Spinal cord (tissue), 9 donors: ENCODE measurements at regions not wholly inside any gene's neighbourhood (a gene's known extent, or its start where the extent isn't known, plus 50 kb on each side); places are given as distances from the start of the nearest gene placed in this dataset.

Experiments
- DNase-seq, 6 donors: peaks; one replicate each; pipeline versions ENCODE4 v3.0.0 to v3.0.0-alpha.2; 2013 to 2015; ENCODE audit warnings: low spot score in 6 of 6, low read depth in 4 of 6
- H3K27ac ChIP-seq: one replicate; pipeline ENCODE4 v1.5.1; 2013; ENCODE audit warnings: low read depth, low read length, control low read depth
- H3K27me3 ChIP-seq: one replicate; pipeline ENCODE4 v1.6.1; 2013; ENCODE audit warnings: low read length; ENCODE audit not compliant: control insufficient read depth, insufficient read depth
- H3K36me3 ChIP-seq: one replicate; pipeline ENCODE4 v1.6.1; 2013; ENCODE audit warnings: low read length; ENCODE audit not compliant: control insufficient read depth, insufficient read depth
- H3K4me1 ChIP-seq: one replicate; pipeline ENCODE4 v1.6.1; 2013; ENCODE audit warnings: low read length; ENCODE audit not compliant: control insufficient read depth, insufficient read depth
- H3K4me3 ChIP-seq: one replicate; pipeline ENCODE4 v1.5.1; 2013; ENCODE audit warnings: low read depth, low read length, control low read depth
- H3K9me3 ChIP-seq: one replicate; pipeline ENCODE4 v1.6.1; 2013; ENCODE audit warnings: low read length; ENCODE audit not compliant: control insufficient read depth, insufficient read depth
- WGBS: methylation state at CpG from one replicate; pipeline ENCODE4 v1.1.5; 2013; ENCODE audit warnings: missing lambda C conversion rate; ENCODE audit not compliant: insufficient coverage; 5-methylcytosine and 5-hydroxymethylcytosine counted together
- donor health status: healthy.

GRCh38 chr4:175253184-175253902 lies 335.2 kb downstream of the ADAM29 start:
- DNase-seq, result no peak
- H3K27me3 ChIP-seq, result no peaks in the 10 kb centered on the region
- WGBS, result 97% methylated on average over 7 of the region's 8 CpGs
- no peaks in the 10 kb centered on the region for H3K4me1 ChIP-seq
- H3K4me3 ChIP-seq, result no peak overlapping the region
- H3K27ac ChIP-seq, result no peak overlapping the region
- H3K9me3 ChIP-seq, result no peaks in the 10 kb centered on the region
- H3K36me3 ChIP-seq, result no peaks in the 10 kb centered on the region

GRCh38 chr4:175263537-175263936 lies 345.4 kb downstream of the ADAM29 start:
- H3K4me1 ChIP-seq, result no peaks in the 10 kb centered on the region
- H3K4me3 ChIP-seq, result no peak overlapping the region
- H3K36me3 ChIP-seq, result no peaks in the 10 kb centered on the region
- no peak overlapping the region for H3K27ac ChIP-seq
- WGBS, result no CpG with 5 or more reads among the region's 1 CpG
- no peaks in the 10 kb centered on the region for H3K9me3 ChIP-seq
- DNase-seq, result no peak
- H3K27me3 ChIP-seq, result no peaks in the 10 kb centered on the region

- no peak for DNase-seq
- H3K27ac ChIP-seq, result no peak overlapping the region
- no peaks in the 10 kb centered on the region for H3K9me3 ChIP-seq
- WGBS, result no CpG with 5 or more reads among the region's 2 CpGs
- H3K36me3 ChIP-seq, result no peaks in the 10 kb centered on the region
- H3K27me3 ChIP-seq, result no peaks in the 10 kb centered on the region
- H3K4me1 ChIP-seq, result no peaks in the 10 kb centered on the region
- H3K4me3 ChIP-seq, result no peak overlapping the region
Observed at GRCh38 chr4:175271010-175271630, 353.0 kb downstream of the ADAM29 start.

GRCh38 chr4:175273995-175274753 lies 356.0 kb downstream of the ADAM29 start:
- H3K4me3 ChIP-seq, result no peak overlapping the region
- H3K27me3 ChIP-seq, result no peaks in the 10 kb centered on the region
- 79% methylated on average over 2 of the region's 4 CpGs for WGBS
- no peak overlapping the region for H3K27ac ChIP-seq
- H3K4me1 ChIP-seq, result no peaks in the 10 kb centered on the region
- H3K36me3 ChIP-seq, result no peaks in the 10 kb centered on the region
- no peak for DNase-seq
- H3K9me3 ChIP-seq, result no peaks in the 10 kb centered on the region

GRCh38 chr4:175277816-175278215 lies 359.7 kb downstream of the ADAM29 start:
- Histone ChIP-seq H3K9me3 (no peaks in the 10 kb centered on the region), H3K27ac (no peak overlapping the region), H3K4me3 (no peak overlapping the region), H3K4me1 (no peaks in the 10 kb centered on the region), H3K36me3 (no peaks in the 10 kb centered on the region), H3K27me3 (no peaks in the 10 kb centered on the region)
- no peak for DNase-seq
- WGBS, result no CpG with 5 or more reads among the region's 7 CpGs

- no peaks in the 10 kb centered on the region for H3K9me3 ChIP-seq
- H3K4me3 ChIP-seq, result no peak overlapping the region
- H3K27ac ChIP-seq, result no peak overlapping the region
- H3K27me3 ChIP-seq, result no peaks in the 10 kb centered on the region
- H3K4me1 ChIP-seq, result no peaks in the 10 kb centered on the region
- H3K36me3 ChIP-seq, result no peaks in the 10 kb centered on the region
- DNase-seq, result no peak
- 94% methylated on average over 2 of the region's 2 CpGs for WGBS
Observed at GRCh38 chr4:175280153-175280552, 362.0 kb downstream of the ADAM29 start.

- no peaks in the 10 kb centered on the region for H3K27me3 ChIP-seq
- H3K4me3 ChIP-seq, result no peak overlapping the region
- WGBS, result no CpG with 5 or more reads among the region's 1 CpG
- H3K27ac ChIP-seq, result no peak overlapping the region
- H3K36me3 ChIP-seq, result no peaks in the 10 kb centered on the region
- H3K4me1 ChIP-seq, result no peaks in the 10 kb centered on the region
- H3K9me3 ChIP-seq, result no peaks in the 10 kb centered on the region
- DNase-seq, result no peak
Observed at GRCh38 chr4:175281894-175282293, 363.7 kb downstream of the ADAM29 start.

GRCh38 chr4:175282407-175282806 lies 364.2 kb downstream of the ADAM29 start:
- no peaks in the 10 kb centered on the region for H3K36me3 ChIP-seq
- DNase-seq, result no peak
- H3K27me3 ChIP-seq, result no peaks in the 10 kb centered on the region
- no peaks in the 10 kb centered on the region for H3K9me3 ChIP-seq
- no peak overlapping the region for H3K27ac ChIP-seq
- no CpG with 5 or more reads among the region's 9 CpGs for WGBS
- H3K4me1 ChIP-seq, result no peaks in the 10 kb centered on the region
- H3K4me3 ChIP-seq, result no peak overlapping the region

- Histone ChIP-seq H3K27ac (no peak overlapping the region), H3K27me3 (no peaks in the 10 kb centered on the region), H3K9me3 (no peaks in the 10 kb centered on the region), H3K4me1 (no peaks in the 10 kb centered on the region), H3K36me3 (no peaks in the 10 kb centered on the region), H3K4me3 (no peak overlapping the region)
- WGBS, result 44% methylated on average over 2 of the region's 3 CpGs
- DNase-seq, result no peak
Observed at GRCh38 chr4:175290401-175290800, 372.2 kb downstream of the ADAM29 start.
